ENCODE measurements at regions not wholly inside any gene's neighbourhood (a gene's known extent, or its start where the extent isn't known, plus 50 kb on each side); places are given as distances from the start of the nearest gene placed in this dataset.

- TF ChIP-seq, protein P1, sequence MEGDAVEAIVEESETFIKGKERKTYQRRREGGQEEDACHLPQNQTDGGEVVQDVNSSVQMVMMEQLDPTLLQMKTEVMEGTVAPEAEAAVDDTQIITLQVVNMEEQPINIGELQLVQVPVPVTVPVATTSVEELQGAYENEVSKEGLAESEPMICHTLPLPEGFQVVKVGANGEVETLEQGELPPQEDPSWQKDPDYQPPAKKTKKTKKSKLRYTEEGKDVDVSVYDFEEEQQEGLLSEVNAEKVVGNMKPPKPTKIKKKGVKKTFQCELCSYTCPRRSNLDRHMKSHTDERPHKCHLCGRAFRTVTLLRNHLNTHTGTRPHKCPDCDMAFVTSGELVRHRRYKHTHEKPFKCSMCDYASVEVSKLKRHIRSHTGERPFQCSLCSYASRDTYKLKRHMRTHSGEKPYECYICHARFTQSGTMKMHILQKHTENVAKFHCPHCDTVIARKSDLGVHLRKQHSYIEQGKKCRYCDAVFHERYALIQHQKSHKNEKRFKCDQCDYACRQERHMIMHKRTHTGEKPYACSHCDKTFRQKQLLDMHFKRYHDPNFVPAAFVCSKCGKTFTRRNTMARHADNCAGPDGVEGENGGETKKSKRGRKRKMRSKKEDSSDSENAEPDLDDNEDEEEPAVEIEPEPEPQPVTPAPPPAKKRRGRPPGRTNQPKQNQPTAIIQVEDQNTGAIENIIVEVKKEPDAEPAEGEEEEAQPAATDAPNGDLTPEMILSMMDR (conservative IDR thresholded peaks at IDR 0.05; ENCODE audit: low read length) = no peak
- TF ChIP-seq EZH2phosphoT487 (IDR thresholded peaks at IDR 0.05; ENCODE audit: borderline replicate concordance, low read depth, low read length) = no peak
Observed at GRCh38 chr6:22045261-22045912, 251.4 kb downstream of the PRL start.
